GM23338 (cell line): ENCODE measurements at regions not wholly inside any gene's neighbourhood (a gene's known extent, or its start where the extent isn't known, plus 50 kb on each side); places are given as distances from the start of the nearest gene placed in this dataset.
A peak's percentile ranks its signal among the peaks of the same experiment; 100 is the strongest.

ENCODE experiments used
- CREB1 ChIP-seq: fragments of 250-450 bp; sonication (Bioruptor Pico); IDR thresholded peaks from 2 replicates; pipeline ENCODE4 v1.5.0; 2020; ENCODE audit warnings: low read depth, mild to moderate bottlenecking, moderate library complexity
- CTCF ChIP-seq, 2 experiments: fragments of 200-600 bp in 1 of 2; sonication (generic) in 1 of 2; conservative IDR thresholded peaks; 2 replicates each; pipeline versions ENCODE4 v1.5.1 to v1.6.1; 2016 to 2017; ENCODE audit warnings: antibody characterized with exemption in 2 of 2, low read depth in 2 of 2, mild to moderate bottlenecking in 2 of 2, moderate library complexity in 1 of 2
- ETS1 ChIP-seq: IDR thresholded peaks from 2 replicates; pipeline ENCODE4 v1.6.1; 2016; ENCODE audit warnings: antibody characterized with exemption
- EZH2 ChIP-seq: fragments of 200-600 bp; sonication (generic); IDR thresholded peaks from one replicate; pipeline ENCODE4 v1.8.0; 2017; ENCODE audit warnings: antibody characterized with exemption, mild to moderate bottlenecking, low read depth; ENCODE audit not compliant: unreplicated experiment
- EZH2phosphoT487 ChIP-seq: fragments of 200-600 bp; sonication (generic); IDR thresholded peaks from one replicate; pipeline ENCODE4 v1.8.1; 2018; ENCODE audit warnings: antibody characterized with exemption; ENCODE audit not compliant: unreplicated experiment
- JUNB ChIP-seq: IDR thresholded peaks from one replicate; pipeline ENCODE4 v1.6.1; 2016; ENCODE audit warnings: antibody characterized with exemption; ENCODE audit not compliant: unreplicated experiment
- NANOG ChIP-seq: IDR thresholded peaks from 2 replicates; pipeline ENCODE4 v1.6.1; 2016; ENCODE audit warnings: antibody characterized with exemption, borderline replicate concordance
- POLR2AphosphoS5 ChIP-seq: IDR thresholded peaks from 2 replicates; pipeline ENCODE4 v1.6.1; 2016; ENCODE audit warnings: antibody characterized with exemption, low read depth
- REST ChIP-seq: IDR thresholded peaks from one replicate; pipeline ENCODE4 v1.6.1; 2018; ENCODE audit warnings: antibody characterized with exemption; ENCODE audit not compliant: unreplicated experiment
- STAT1 ChIP-seq: IDR thresholded peaks from one replicate; pipeline ENCODE4 v1.6.1; 2016; ENCODE audit warnings: antibody characterized with exemption; ENCODE audit not compliant: unreplicated experiment
- ZNF114 ChIP-seq: fragments of 250-450 bp; sonication (Bioruptor Pico); IDR thresholded peaks from 2 replicates; pipeline ENCODE4 v1.5.0; 2020; ENCODE audit warnings: mild to moderate bottlenecking, moderate library complexity
- ZNF462 ChIP-seq: fragments of 250-450 bp; sonication (Bioruptor Pico); IDR thresholded peaks from 2 replicates; pipeline ENCODE4 v1.5.0; 2020; ENCODE audit warnings: mild to moderate bottlenecking, moderate library complexity

DNA sequence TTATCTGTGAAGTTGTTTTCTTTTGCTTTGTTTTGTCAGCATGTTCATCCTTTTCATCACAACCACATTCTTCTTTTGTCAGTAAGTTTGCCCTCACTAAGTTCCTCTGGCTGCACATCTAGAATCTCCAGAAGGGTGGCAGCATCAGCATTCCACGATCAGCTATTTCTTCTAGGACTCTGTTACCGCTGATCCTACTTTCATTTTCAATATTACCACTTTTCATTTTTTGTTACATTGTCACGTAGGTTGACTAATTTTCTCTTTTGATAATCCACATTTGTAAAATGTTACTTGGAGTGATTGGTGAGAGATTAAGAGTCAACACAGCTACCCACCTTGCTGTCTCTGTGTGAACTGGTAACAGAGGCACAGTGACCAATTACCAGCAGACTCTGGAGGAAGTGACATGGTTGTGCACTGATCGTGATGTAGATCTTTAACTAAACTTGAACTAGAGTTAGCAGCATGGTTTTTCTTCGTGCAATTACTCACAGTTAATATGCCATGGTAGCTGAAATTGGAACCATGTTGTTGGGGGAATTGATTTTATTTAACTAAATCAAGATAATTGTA is 307.9 kb upstream of the SLC35B3 start:
- peak in 1 of 2 experiments; percentile 22; a peak in 1 of 4 replicates for TF ChIP-seq CTCF (conservative IDR thresholded peaks at IDR 0.05; ENCODE audit: low read depth in 2 of 2)
- TF ChIP-seq EZH2, result no peak
- TF ChIP-seq EZH2phosphoT487, result no peak
- TF ChIP-seq ETS1, result no peak
- no peak for TF ChIP-seq POLR2AphosphoS5
- TF ChIP-seq CREB1 (CRISPR knock-in tag), result no peak
- TF ChIP-seq ZNF114, result no peak
- TF ChIP-seq JUNB, result no peak
- TF ChIP-seq STAT1, result no peak
- no peak for TF ChIP-seq ZNF462 (CRISPR knock-in tag)
- TF ChIP-seq REST, result no peak
- no peak for TF ChIP-seq NANOG
